Activated naive CD4-positive, alpha-beta T cell treated with anti-CD3 and anti-CD28 coated beads for 36 hours (primary cell): ENCODE measurements at regions not wholly inside any gene's neighbourhood (a gene's known extent, or its start where the extent isn't known, plus 50 kb on each side); places are given as distances from the start of the nearest gene placed in this dataset.
"Not testable (repeated sequence)": the region's sequence is repeated elsewhere in the genome, so short reads cannot be mapped to it uniquely, and the experiment has no call there.

Experiments
- CTCF ChIA-PET: fragments of 350-600 bp; sonication (Branson Sonifier 250); formaldehyde crosslinking; loops from one replicate; lab custom pipeline; 2021; ENCODE audit warnings: antibody characterized with exemption; lab: Charles Lee
- DNase-seq: peaks from one replicate; pipeline ENCODE4 v3.0.0-alpha.2; 2020
- H3K27ac Mint-ChIP-seq: one replicate; pipeline ENCODE4 v1.8.0; 2021; ENCODE audit warnings: mild to moderate bottlenecking, mixed read lengths
- H3K27me3 Mint-ChIP-seq: one replicate; pipeline ENCODE4 v1.8.0; 2021; ENCODE audit warnings: low read depth, mixed read lengths
- H3K36me3 Mint-ChIP-seq: one replicate; pipeline ENCODE4 v1.8.0; 2021; ENCODE audit warnings: low read depth, mixed read lengths
- H3K4me1 Mint-ChIP-seq: one replicate; pipeline ENCODE4 v1.8.0; 2021; ENCODE audit warnings: low read depth, mixed read lengths
- H3K4me3 Mint-ChIP-seq: one replicate; pipeline ENCODE4 v1.8.0; 2021; ENCODE audit warnings: mild to moderate bottlenecking, moderate library complexity, mixed read lengths
- H3K9me3 Mint-ChIP-seq: one replicate; pipeline ENCODE4 v1.8.0; 2021; ENCODE audit warnings: mixed read lengths
- intact Hi-C: fragments of 100-400 bp; cut with micrococcal nuclease; formaldehyde crosslinking; loops from one replicate; pipeline ENCODE4 v1.15.1; 2023

- intact Hi-C loops, result no loop called here
- H3K4me3 Mint-ChIP-seq, result no peak overlapping the region
- CTCF ChIA-PET, result no interaction called here
- no peak overlapping the region for H3K27ac Mint-ChIP-seq
- H3K4me1 Mint-ChIP-seq, result no peaks in the 10 kb centered on the region
- H3K27me3 Mint-ChIP-seq, result no peaks in the 10 kb centered on the region
- no peaks in the 10 kb centered on the region for H3K36me3 Mint-ChIP-seq
- no peaks in the 10 kb centered on the region for H3K9me3 Mint-ChIP-seq
- no peak for DNase-seq
Observed at GRCh38 chr16:88128556-88128955, 177.3 kb downstream of the BANP start.

- H3K4me3 Mint-ChIP-seq, H3K27me3 Mint-ChIP-seq, H3K27ac Mint-ChIP-seq, CTCF ChIA-PET, H3K9me3 Mint-ChIP-seq, H3K36me3 Mint-ChIP-seq, DNase-seq, H3K4me1 Mint-ChIP-seq, intact Hi-C loops: not testable (repeated sequence)
Observed at GRCh38 chr16:88129133-88129532, 177.9 kb downstream of the BANP start.

- intact Hi-C loops, result no loop called here
- Mint-ChIP-seq H3K9me3 (no peaks in the 10 kb centered on the region), H3K36me3 (no peaks in the 10 kb centered on the region), H3K27me3 (no peaks in the 10 kb centered on the region), H3K4me3 (no peak overlapping the region), H3K27ac (no peak overlapping the region), H3K4me1 (no peaks in the 10 kb centered on the region)
- CTCF ChIA-PET, result no interaction called here
- no peak for DNase-seq
Observed at GRCh38 chr16:88130016-88130415, 178.8 kb downstream of the BANP start.

GRCh38 chr16:88130681-88131080, 179.4 kb downstream of the BANP start:
- no peak for DNase-seq
- H3K4me1 Mint-ChIP-seq, result no peaks in the 10 kb centered on the region
- H3K4me3 Mint-ChIP-seq, result no peak overlapping the region
- H3K9me3 Mint-ChIP-seq, result no peaks in the 10 kb centered on the region
- H3K27me3 Mint-ChIP-seq, result no peaks in the 10 kb centered on the region
- H3K36me3 Mint-ChIP-seq, result no peaks in the 10 kb centered on the region
- intact Hi-C loops, result no loop called here
- CTCF ChIA-PET, result no interaction called here
- no peak overlapping the region for H3K27ac Mint-ChIP-seq

GRCh38 chr16:88131256-88131655, 180.0 kb downstream of the BANP start:
- no peaks in the 10 kb centered on the region for H3K27me3 Mint-ChIP-seq
- CTCF ChIA-PET, result no interaction called here
- no peaks in the 10 kb centered on the region for H3K9me3 Mint-ChIP-seq
- H3K4me1 Mint-ChIP-seq, result no peaks in the 10 kb centered on the region
- no peak for DNase-seq
- intact Hi-C loops, result no loop called here
- H3K36me3 Mint-ChIP-seq, result no peaks in the 10 kb centered on the region
- H3K27ac Mint-ChIP-seq, result no peak overlapping the region
- no peak overlapping the region for H3K4me3 Mint-ChIP-seq

GRCh38 chr16:88131966-88132365, 180.7 kb downstream of the BANP start:
- Mint-ChIP-seq H3K27ac (no peak overlapping the region), H3K9me3 (no peaks in the 10 kb centered on the region), H3K4me3 (no peak overlapping the region), H3K36me3 (no peaks in the 10 kb centered on the region), H3K4me1 (no peaks in the 10 kb centered on the region), H3K27me3 (no peaks in the 10 kb centered on the region)
- intact Hi-C loops, result no loop called here
- DNase-seq, result no peak
- CTCF ChIA-PET, result no interaction called here

- no peak for DNase-seq
- H3K36me3 Mint-ChIP-seq, result no peaks in the 10 kb centered on the region
- H3K27me3 Mint-ChIP-seq, result no peaks in the 10 kb centered on the region
- no peak overlapping the region for H3K27ac Mint-ChIP-seq
- intact Hi-C loops, result no loop called here
- CTCF ChIA-PET, result no interaction called here
- H3K4me1 Mint-ChIP-seq, result no peaks in the 10 kb centered on the region
- no peak overlapping the region for H3K4me3 Mint-ChIP-seq
- no peaks in the 10 kb centered on the region for H3K9me3 Mint-ChIP-seq
Observed at GRCh38 chr16:88132836-88133506, 181.7 kb downstream of the BANP start.

GRCh38 chr16:88133507-88133843, 182.2 kb downstream of the BANP start:
- Mint-ChIP-seq H3K4me1 (no peaks in the 10 kb centered on the region), H3K9me3 (peaks cover 4% of the 10 kb centered on the region), H3K27ac (no peak overlapping the region), H3K4me3 (no peak overlapping the region), H3K36me3 (no peaks in the 10 kb centered on the region), H3K27me3 (no peaks in the 10 kb centered on the region)
- DNase-seq, result no peak
- intact Hi-C loops, result no loop called here
- CTCF ChIA-PET, result no interaction called here

- not testable (repeated sequence) for DNase-seq, H3K4me3 Mint-ChIP-seq
Observed at GRCh38 chr16:88134172-88134898, 183.1 kb downstream of the BANP start.

GRCh38 chr16:88134899-88135682, 183.9 kb downstream of the BANP start:
- H3K27me3 Mint-ChIP-seq, CTCF ChIA-PET, H3K4me3 Mint-ChIP-seq, DNase-seq, intact Hi-C loops, H3K4me1 Mint-ChIP-seq, H3K36me3 Mint-ChIP-seq, H3K27ac Mint-ChIP-seq: not testable (repeated sequence)
- H3K9me3 Mint-ChIP-seq, result peaks cover 10% of the 10 kb centered on the region

More at GRCh38 chr16:88134172-88134898, 183.1 kb downstream of the BANP start:
- H3K4me1 Mint-ChIP-seq, H3K27me3 Mint-ChIP-seq, H3K27ac Mint-ChIP-seq, H3K36me3 Mint-ChIP-seq, CTCF ChIA-PET, intact Hi-C loops: not testable (repeated sequence)
- H3K9me3 Mint-ChIP-seq, result peaks cover 10% of the 10 kb centered on the region

GRCh38 chr16:88136211-88136713, 185.0 kb downstream of the BANP start:
- DNase-seq, H3K27me3 Mint-ChIP-seq, H3K4me3 Mint-ChIP-seq, intact Hi-C loops, H3K36me3 Mint-ChIP-seq, H3K4me1 Mint-ChIP-seq, H3K27ac Mint-ChIP-seq, CTCF ChIA-PET: not testable (repeated sequence)
- peaks cover 10% of the 10 kb centered on the region for H3K9me3 Mint-ChIP-seq

GRCh38 chr16:88136939-88137338, 185.7 kb downstream of the BANP start:
- H3K4me3 Mint-ChIP-seq, H3K36me3 Mint-ChIP-seq, H3K4me1 Mint-ChIP-seq, H3K27ac Mint-ChIP-seq, DNase-seq, H3K27me3 Mint-ChIP-seq, intact Hi-C loops: not testable (repeated sequence)
- CTCF ChIA-PET, result interaction anchor here (1.3 kb wide), 1 partner anchor 152 kb away, joined by 3 read pairs; no protein-coding TSS in a partner anchor
- H3K9me3 Mint-ChIP-seq, result peaks cover 10% of the 10 kb centered on the region
